Osteoblast (primary cell): ENCODE measurements at regions not wholly inside any gene's neighbourhood (a gene's known extent, or its start where the extent isn't known, plus 50 kb on each side); places are given as distances from the start of the nearest gene placed in this dataset.

Source experiments
- DNase-seq: peaks from one replicate; pipeline ENCODE4 v3.0.0; 2011; ENCODE audit warnings: low spot score, mixed read lengths; ENCODE audit not compliant: insufficient read length; ENCODE audit errors: missing footprints
- H2AFZ ChIP-seq: 2 replicates; pipeline ENCODE4 v1.6.0; 2011; ENCODE audit warnings: mild to moderate bottlenecking, low read length
- H3K27ac ChIP-seq: 2 replicates; pipeline ENCODE4 v1.5.1; 2011; ENCODE audit warnings: mild to moderate bottlenecking, low read depth, low read length, moderate library complexity
- H3K27me3 ChIP-seq: 2 replicates; pipeline ENCODE4 v1.6.0; 2012; ENCODE audit warnings: mild to moderate bottlenecking, control low read depth, inconsistent platforms, low read length, moderate library complexity; ENCODE audit not compliant: insufficient read depth
- H3K36me3 ChIP-seq: 2 replicates; pipeline ENCODE4 v1.5.1; 2011; ENCODE audit warnings: mild to moderate bottlenecking, low read length, control low read depth, moderate library complexity; ENCODE audit not compliant: insufficient read depth
- H3K4me1 ChIP-seq: 2 replicates; pipeline ENCODE4 v1.5.1; 2011; ENCODE audit warnings: mild to moderate bottlenecking, low read length, control low read depth, moderate library complexity; ENCODE audit not compliant: insufficient read depth
- H3K4me2 ChIP-seq: 2 replicates; pipeline ENCODE4 v1.6.0; 2011; ENCODE audit warnings: mild to moderate bottlenecking, low read length; ENCODE audit not compliant: insufficient read depth
- H3K4me3 ChIP-seq: fragments of 200-600 bp; sonication (generic); 3 replicates; pipeline ENCODE4 v1.5.1; 2012; ENCODE audit warnings: mild to moderate bottlenecking, low read length, inconsistent platforms; ENCODE audit not compliant: insufficient read depth
- H3K79me2 ChIP-seq: 2 replicates; pipeline ENCODE4 v1.6.0; 2012; ENCODE audit warnings: mild to moderate bottlenecking, low read length, control low read depth, inconsistent platforms; ENCODE audit not compliant: insufficient read depth
- H3K9me3 ChIP-seq: 2 replicates; pipeline ENCODE4 v1.5.1; 2011; ENCODE audit warnings: low read depth, low read length, control low read depth
- H4K20me1 ChIP-seq: 2 replicates; pipeline ENCODE4 v1.6.0; 2012; ENCODE audit warnings: mild to moderate bottlenecking, low read length, control low read depth; ENCODE audit not compliant: insufficient read depth
- CTCF ChIP-seq: IDR thresholded peaks from 2 replicates; pipeline ENCODE4 v1.5.1; 2011; ENCODE audit warnings: mild to moderate bottlenecking, low read depth, low read length, moderate library complexity; ENCODE audit errors: extremely low read depth

DNA sequence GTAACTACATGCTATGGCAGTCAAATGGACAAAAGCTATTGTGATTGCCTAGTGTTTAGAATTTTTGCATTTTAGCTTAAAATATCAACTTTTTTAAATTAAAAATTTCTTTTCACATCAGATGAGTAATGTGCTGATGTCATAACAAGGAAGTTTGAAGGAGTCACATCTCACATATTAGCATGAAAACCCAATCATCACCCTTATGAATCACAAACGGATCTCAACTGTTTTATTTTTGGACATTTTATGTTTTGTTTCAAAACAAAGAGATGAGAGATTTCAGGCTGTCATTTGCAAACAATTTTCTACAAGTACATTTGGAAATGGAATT is 53.6 kb upstream of the TRERF1 start:
- Histone ChIP-seq H3K36me3 (no peaks in the 10 kb centered on the region), H3K4me2 (peak overlapping the region; percentile 54), H3K27ac (peak overlapping the region; percentile 73), H3K4me1 (peaks cover 19% of the 10 kb centered on the region), H3K9me3 (no peaks in the 10 kb centered on the region), H3K79me2 (no peaks in the 10 kb centered on the region), H3K27me3 (no peaks in the 10 kb centered on the region), H3K4me3 (no peak overlapping the region), H4K20me1 (no peaks in the 10 kb centered on the region), H2AFZ (peak overlapping the region; percentile 56)
- TF ChIP-seq CTCF = no peak
- DNase-seq = peak; percentile 85

DNA sequence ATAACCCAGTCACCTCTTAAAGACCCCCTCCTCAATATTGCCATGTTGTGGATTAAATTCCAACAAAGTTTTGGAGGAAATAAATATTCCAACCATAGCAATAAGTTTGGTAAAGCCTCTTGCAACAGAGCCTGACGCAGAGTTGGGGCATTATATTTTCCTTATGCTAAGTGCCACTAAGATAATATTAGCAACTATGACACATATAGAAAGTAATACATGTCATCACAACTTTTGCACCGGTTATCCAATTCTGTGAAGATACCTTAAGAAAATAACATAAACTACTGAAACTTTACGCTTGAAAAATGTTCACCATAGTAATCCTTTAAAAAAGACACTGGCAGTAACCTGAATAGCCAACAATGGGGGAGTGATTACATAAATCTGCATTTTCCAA is 52.2 kb upstream of the TRERF1 start:
- no peak for DNase-seq
- no peak for TF ChIP-seq CTCF
- Histone ChIP-seq H2AFZ (no peak overlapping the region), H3K36me3 (no peaks in the 10 kb centered on the region), H3K4me3 (no peak overlapping the region), H3K9me3 (no peaks in the 10 kb centered on the region), H3K27me3 (no peaks in the 10 kb centered on the region), H3K4me1 (peaks cover 13% of the 10 kb centered on the region), H3K79me2 (no peaks in the 10 kb centered on the region), H3K4me2 (no peak overlapping the region), H3K27ac (no peak overlapping the region), H4K20me1 (no peaks in the 10 kb centered on the region)

- Histone ChIP-seq H3K4me3 (no peak overlapping the region), H3K27me3 (no peaks in the 10 kb centered on the region), H3K27ac (no peak overlapping the region), H3K36me3 (no peaks in the 10 kb centered on the region), H3K9me3 (no peaks in the 10 kb centered on the region), H3K4me1 (peaks cover 13% of the 10 kb centered on the region), H4K20me1 (no peaks in the 10 kb centered on the region), H3K79me2 (no peaks in the 10 kb centered on the region), H3K4me2 (no peak overlapping the region), H2AFZ (no peak overlapping the region)
- TF ChIP-seq CTCF = no peak
- no peak for DNase-seq
Measured at GRCh38 chr6:42502990-42503389, 51.3 kb upstream of the TRERF1 start.

DNA sequence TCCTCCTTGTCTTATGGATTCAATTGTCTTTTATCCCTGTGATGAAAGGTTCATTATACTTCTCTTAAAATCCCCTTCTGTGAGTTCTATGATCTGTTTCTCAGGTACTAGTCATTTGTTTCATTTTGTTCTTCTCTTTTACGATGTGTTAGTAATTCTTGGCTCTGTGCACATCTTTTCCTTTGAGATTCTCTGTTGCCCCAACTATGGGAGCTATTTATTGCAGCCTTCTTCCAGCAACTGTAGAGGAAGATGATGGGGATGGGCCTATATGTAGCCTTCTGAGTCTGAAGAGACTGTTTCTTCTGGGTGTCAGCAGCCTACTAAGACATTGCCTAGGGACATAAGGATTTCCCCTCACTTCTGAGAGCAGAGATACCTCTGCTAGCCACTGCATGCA is 50.4 kb upstream of the TRERF1 start:
- Histone ChIP-seq H3K36me3 (no peaks in the 10 kb centered on the region), H2AFZ (peak overlapping the region; percentile 32), H3K27ac (no peak overlapping the region), H3K79me2 (no peaks in the 10 kb centered on the region), H3K27me3 (no peaks in the 10 kb centered on the region), H3K4me3 (no peak overlapping the region), H3K9me3 (no peaks in the 10 kb centered on the region), H3K4me1 (peaks cover 13% of the 10 kb centered on the region), H4K20me1 (no peaks in the 10 kb centered on the region), H3K4me2 (no peak overlapping the region)
- DNase-seq = no peak
- TF ChIP-seq CTCF = no peak
